Fibroblast of skin of abdomen (primary cell): ENCODE measurements at regions not wholly inside any gene's neighbourhood (a gene's known extent, or its start where the extent isn't known, plus 50 kb on each side); places are given as distances from the start of the nearest gene placed in this dataset.
"Not testable (repeated sequence)": the region's sequence is repeated elsewhere in the genome, so short reads cannot be mapped to it uniquely, and the experiment has no call there.

Source experiments
- DNase-seq: peaks from one replicate; pipeline ENCODE4 v3.0.0-alpha.2; 2013

DNA sequence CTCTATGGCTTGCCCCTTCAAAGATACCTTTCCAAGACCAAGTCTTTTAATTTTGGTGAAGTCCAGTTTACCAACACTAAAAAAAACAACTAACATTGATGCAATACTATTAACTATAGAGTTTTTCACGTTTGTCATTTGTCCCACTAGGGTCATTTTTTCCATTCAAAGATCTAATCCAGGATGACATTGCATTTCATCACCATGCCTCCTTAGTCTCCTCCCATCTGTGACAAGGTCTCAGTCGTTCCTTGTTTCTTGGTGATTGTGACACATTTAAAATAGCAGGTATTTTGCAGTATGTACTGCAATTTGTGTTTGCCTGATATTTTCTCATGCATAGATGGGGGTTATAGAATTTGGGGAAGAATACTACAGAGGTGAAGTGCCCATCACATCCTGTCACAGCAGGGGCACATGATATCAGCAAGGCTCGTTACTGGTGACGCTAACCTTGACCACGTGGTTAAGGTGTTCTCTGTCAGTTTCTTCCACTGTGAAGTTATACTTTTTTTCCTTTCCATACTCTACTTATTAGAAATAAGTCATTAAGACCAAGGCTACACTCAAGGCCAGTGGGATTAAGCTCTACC lies 799.2 kb upstream of the RAB6C start:
- DNase-seq, result no peak

DNA sequence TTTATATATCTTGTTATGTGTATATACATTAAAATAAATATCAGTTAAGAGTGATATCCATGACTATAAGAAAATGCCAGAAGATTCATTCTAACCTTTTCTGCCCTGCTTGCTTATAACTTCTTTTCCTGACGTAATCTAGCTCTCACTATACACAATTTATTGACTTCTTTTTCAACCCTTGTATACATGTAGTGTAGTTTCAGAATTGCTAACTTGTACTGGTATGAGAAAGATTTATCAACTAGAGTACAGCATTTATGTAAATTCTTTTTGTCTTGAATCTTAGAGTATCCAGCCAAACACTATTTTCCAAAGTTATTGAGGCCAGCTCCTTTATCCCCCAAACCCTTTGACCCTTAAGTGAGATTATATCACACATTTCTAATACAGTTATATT lies 798.0 kb upstream of the RAB6C start:
- no peak for DNase-seq

DNA sequence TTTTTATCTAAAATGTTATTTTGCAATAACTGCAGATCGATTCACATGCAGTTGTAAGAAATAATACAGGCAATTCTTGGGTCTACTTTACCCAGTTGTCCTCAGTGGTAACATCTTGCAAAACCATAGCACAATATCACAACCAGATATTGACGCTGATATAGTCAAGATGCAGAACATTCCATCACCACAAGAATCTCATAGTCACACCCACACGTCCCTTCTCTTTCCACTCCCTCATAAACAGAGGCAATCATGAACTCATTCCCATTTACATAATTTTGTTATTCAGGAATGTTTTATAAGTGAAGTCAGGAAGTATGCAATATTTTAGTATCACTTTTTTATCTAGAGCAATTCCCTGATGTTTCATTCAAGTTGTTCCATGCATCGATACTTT lies 797.5 kb upstream of the RAB6C start:
- no peak for DNase-seq

DNA sequence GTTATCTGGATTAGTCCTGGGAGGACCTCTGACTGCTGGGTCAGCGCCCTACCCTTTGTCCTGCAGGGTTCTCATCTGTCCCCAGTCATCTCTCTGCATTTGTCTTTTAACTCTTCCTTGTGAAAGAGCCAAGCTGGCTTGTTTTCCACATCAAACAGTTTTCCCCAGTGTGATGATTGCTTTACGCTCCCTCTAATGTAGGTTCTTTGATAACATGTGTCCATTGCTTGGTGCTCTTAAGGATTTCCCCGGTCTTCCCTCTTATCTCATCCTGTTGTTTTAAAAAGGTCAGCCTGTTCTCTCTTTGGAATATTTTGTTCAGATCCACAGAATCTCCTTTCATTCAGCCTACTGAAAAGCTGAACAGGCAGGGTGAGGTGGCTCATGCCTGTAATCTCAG lies 792.1 kb upstream of the RAB6C start:
- no peak for DNase-seq

DNA sequence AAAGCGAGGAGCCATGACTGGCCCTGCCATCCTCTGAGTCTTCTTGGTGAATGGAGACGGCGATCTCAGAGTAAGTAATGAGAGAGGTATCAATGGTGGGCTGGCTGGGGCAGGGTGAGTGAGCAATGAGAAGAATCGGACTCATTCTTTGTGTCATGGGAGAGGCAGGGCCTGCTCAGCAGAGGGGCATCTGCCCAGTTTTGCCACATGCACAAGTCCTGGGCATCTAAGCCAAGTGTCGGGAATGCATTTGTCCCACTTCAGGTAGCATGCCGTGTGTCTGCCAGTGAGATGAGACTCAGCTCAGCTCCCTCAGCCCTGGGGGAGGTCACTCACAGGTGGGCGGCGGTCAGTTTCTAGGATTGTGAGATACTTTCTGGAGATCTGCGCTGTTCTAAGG lies 791.0 kb upstream of the RAB6C start:
- no peak for DNase-seq

DNA sequence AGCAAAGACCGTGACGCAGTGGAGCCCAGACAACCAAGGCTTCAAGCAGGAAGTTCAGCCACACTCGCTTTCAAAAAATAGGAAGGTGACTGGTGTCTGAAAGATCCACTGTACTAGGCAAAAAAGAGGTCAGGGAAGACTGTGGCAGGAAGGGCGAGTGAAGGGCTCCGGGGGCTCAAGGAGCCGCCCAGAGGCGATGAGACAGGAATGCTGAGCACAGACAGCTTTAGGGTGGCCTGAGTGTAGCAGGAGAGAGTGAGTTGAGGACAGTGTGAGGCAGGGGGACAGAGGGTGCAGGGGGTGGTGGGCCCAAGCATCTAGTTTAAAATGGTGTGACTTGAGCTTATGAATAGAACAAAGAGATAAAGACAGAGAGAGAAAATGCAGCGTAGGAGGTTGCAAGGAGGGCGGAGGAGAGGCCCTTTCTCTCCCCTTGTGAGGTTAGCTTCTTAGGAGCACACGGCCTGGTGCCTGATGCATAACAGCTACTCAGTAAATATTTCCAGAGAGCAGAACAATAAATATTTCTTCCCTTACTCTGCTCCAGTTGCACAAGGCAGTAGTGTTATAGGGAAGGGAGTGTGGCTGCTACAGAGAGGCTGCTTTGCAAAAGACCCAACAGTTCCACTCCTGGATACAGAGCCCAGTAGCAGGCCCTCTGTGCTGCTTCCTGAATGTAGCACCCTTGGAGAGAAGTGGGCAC lies 789.7 kb upstream of the RAB6C start:
- DNase-seq, result no peak

DNA sequence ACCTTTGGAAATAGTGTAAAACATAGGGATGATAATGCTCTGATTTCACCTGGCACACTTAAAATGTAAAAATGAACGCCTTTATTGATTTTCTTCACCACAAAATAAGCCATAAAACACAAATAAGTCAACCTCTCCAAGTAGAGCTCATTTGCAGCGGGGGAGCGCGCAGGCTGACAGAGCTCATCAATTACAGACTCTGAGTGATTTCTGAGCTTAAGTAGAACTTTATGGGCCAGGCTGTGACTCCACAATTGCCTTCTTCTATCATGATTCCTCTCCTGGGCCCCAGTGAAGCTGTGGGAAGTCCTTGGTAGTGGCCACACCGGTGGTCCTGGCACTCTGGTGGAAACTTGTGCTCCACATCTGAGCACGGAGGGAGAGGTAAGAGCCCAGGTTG lies 789.0 kb upstream of the RAB6C start:
- no peak for DNase-seq

DNA sequence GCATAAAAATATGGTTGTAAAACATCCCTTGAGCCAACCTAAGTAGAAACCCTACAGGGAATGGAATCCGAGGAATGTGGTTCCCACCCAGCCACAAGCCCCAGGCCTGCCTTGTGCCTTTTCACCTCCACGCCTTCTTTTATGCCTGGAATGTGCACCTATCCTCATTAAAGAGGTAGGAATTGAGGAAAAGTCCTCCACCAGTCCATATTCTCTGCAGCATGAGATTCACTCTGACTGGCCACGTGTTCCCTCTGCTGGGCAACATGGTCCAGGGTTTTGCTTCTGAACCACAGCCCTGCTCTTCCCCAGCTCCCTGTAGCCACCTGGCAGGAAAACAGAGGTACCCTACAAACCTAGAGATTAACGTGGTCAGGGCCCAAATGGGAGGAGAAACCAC lies 787.9 kb upstream of the RAB6C start:
- no peak for DNase-seq

DNA sequence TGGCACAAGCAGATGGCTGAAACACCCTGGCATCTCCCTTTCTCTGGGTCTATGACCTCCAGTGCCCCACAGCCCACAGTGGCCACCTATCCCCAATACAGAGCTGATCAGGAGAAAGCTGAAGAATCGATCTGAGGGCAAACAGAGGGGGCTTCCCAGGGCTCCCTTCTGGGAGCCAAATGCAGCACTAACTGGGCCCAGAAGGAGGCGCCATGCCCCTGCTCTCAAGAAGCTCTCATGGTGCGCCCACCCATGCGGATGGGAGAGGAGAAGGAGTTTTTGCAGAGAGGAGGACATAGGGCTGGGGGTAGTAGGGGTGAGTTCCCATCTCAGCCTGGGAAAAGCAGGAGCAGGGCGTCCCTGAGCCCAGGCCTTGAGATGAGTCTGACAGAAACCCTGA lies 787.3 kb upstream of the RAB6C start:
- no peak for DNase-seq

DNA sequence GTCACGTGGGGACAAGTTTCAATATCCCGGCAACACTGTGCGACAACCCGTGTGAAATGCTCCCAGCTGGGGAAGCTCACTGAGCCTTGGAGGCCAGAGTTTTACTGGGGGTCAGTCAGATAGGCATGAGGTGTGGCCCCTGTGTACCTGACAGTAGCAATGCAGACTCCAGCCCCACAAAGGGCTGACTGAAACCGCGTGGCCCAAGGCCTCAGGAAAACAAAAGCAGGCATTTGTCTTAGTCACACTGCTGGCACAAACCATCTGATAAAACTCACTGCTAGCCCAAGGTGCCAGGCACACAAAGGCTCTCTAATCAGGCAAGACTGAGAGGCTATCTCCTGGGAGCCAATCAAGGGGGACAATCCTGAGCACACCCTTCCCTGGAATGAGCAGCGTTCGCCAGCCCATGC lies 786.6 kb upstream of the RAB6C start:
- no peak for DNase-seq

DNA sequence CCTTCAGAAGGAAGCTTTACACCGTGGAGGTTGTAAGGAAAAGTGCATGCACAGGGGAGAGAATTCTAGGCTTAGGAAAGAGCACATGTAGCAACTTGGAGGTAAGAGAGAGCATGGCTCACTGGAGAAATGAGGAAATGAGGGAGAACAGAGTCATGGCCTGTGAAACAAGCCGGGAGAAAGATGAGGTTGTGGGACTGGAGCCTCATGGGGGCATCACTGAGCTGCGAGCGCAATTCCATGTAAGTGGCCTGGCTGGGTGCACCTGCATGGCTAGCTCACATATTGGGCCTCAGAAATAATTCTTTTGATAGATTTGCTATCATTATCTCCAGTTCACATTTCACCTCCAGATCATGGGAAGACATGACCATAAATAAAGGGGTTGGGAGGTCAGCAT lies 785.5 kb upstream of the RAB6C start:
- DNase-seq, result no peak

DNA sequence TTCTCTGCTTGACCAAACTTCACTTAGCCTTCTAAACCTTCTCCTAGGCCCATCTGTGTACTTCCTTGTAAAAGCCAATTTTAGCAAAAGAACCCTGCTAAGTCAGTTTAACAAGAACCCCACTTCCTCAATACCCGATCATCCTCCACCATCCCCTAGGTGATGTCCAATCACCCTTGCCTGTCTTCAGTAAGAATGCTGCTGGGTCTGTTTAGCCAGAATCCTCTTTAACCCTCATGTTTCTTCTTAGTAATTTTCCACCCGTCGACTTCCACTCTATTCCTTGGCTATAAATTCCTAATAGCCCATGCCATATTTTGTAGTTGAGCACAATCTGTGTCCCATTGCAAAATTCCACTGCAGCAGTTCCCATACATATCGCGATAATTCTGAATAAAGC lies 780.0 kb upstream of the RAB6C start:
- no peak for DNase-seq

DNA sequence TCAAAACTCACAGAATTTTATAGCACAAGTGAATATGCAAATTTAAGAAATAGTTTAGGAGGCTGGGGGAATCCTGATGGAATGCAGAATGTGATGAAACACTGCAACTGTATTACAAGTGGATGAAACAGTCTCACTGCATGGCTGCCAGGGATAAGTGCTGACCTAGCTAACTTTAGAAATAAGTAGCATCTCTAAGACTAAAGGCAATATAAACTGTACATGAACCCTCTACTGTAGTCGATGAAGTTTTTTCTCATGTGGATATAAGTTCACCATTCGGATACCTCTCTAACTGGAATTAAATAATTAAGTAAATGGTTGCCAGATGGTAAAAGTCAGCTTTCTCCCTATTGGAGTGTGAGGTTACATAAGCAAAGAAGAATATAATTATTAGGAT lies 777.8 kb upstream of the RAB6C start:
- DNase-seq, result peak; percentile 68

DNA sequence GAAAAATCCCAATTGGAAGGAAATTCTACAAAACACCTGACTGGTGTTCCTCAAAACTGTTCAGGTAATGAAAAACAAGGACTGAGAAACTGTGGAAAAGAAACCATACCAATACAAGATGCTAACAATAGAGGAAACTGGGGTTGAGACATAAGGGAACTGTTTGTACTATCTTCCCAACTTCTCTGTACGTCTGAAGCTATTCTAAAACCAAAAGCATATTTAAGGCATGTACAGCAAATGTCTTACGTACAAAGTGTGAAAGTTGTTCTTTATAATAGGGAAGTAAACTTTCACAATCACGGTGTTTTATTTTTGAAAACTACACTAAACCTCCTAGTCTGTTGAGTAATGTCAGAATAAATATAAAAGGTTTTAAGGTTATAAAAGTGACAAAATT lies 776.1 kb upstream of the RAB6C start:
- DNase-seq, result no peak

DNA sequence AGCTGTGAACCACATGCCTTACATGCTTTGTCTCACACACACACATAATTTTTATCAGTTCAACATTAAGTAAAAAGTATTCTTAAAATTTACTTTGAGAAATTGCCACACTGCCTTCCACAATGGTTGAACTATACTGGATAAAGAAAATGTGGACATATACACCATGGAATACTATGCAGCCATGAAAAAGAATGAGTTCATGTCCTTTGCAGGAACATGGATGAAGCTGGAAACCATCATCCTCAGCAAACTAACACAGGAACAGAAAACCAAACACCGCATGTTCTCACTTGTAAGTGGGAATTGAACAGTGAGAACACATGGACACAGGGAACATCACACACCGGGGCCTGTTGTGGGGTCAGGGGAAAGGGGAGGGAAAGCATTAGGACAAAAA lies 774.9 kb upstream of the RAB6C start:
- not testable (repeated sequence) for DNase-seq

DNA sequence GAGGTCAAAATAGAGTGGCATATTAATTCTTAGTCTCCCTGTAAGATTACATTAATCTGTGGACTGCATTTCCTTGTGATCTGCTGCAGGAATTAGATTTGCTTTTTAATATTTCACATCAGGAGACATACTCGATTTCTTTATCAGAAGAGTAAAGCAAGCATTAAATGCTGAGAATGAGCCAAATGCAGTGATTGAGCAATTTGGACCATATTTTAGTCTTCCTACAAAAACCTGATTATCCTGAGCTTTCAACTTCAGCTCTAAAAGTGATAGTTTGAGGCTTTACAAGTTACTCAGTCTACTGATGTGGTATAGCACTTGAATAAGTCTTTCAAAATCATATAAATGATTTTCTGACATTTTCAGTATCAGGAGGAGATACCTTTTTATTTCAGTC lies 774.3 kb upstream of the RAB6C start:
- DNase-seq, result no peak

DNA sequence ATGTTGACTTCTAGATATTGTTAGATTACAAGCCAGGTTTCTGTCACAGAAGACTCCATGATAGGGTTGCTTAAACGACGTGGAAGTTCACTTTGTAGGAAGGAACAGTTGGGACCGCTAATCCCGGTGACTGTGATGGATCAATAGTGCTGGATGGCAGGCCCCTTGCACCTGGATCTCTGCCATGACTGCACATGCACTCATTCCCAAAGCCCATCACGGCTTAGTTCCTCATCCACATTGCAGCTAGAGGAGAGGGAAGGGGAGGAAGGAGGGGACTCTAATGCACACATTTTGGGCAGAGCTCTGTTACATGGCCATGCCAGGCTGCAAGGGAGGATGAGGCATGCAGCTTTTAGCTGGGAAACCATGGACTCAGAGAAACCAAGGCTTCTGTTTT lies 773.7 kb upstream of the RAB6C start:
- DNase-seq, result no peak

DNA sequence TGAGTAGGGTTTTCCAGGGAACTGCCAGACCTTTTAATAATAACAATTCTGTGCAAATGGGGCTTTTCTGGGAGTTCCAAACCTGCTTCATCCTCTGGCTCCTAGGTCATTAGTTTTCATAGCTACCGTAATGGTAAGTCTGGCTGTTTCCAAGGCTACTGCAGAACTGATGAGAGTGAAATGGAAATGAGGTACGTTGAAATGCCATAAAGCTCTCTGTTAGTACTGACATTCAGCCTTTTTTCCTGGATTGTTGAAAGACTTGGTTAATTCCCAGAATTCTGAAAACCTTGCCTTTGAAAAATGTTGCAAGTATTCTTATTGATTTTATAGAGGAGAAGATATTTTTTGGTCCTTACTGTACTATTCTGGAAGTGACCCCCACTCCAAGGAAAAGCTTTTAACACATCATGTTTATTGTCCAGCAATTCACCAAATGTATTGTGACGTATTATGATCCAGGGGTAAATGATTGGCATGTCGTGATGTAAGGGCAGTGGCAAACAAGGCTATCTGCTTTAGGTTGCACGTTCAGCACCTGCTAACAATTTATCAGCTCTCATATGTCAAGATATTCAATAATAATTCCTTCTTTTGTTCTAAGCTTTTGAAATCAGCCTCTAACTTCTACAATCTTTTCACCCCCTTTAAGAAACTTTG lies 767.0 kb upstream of the RAB6C start:
- no peak for DNase-seq

DNA sequence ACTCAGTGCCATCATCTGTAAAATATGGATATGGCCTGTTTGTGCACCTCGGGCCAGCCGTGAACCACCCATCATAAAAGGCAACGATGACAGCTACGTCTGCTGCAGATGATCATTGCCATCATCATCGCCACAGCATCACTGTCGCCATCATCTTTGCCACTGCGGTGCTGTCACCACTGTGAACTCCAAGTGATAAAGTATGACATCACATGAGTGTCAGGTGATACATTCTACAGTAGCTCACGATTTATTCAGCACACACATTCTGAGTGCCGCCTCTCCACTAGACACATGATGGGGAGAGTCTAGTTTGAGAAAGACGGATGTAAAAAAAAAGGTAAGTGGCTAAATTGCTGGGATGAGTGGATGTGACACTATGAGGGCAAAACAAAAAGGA lies 755.4 kb upstream of the RAB6C start:
- DNase-seq, result no peak

DNA sequence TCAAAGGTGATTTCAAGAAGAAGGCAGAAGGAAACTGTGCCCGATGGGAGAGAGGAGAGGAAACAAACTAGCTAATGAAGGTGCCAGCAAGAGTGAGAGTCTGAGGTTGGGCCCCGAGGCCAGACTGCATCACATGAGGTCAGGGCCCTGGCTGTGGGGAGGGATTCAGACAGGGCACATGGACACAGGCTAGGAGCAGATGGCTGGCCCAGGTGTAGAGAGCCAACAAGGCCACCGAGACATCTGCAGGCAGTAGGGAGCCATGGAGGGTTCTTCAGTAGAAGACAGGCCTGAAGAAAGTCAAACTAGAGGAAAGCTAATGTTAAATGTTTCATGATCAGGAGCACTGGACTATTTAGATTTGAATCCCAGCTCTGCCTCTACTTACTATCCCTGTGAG lies 755.0 kb upstream of the RAB6C start:
- DNase-seq, result no peak

DNA sequence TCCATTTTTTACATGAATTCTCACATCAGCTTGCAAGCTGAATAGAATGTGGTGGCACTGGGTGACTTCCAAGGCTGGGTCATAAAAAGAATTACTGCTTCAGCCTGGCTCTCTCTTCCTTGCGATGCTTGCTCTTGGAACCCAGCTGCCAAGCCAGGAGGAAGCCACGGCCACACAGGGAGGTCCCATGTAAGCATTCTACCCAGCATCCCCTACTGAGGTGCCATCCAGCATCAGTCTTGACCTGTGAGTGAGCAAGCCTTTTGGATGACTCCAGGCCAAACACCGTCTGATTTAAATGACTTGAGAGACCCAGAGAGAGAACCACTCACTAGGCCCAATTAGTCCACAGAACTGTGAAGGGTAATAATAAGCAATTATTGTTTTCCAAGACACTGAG lies 750.3 kb upstream of the RAB6C start:
- no peak for DNase-seq

DNA sequence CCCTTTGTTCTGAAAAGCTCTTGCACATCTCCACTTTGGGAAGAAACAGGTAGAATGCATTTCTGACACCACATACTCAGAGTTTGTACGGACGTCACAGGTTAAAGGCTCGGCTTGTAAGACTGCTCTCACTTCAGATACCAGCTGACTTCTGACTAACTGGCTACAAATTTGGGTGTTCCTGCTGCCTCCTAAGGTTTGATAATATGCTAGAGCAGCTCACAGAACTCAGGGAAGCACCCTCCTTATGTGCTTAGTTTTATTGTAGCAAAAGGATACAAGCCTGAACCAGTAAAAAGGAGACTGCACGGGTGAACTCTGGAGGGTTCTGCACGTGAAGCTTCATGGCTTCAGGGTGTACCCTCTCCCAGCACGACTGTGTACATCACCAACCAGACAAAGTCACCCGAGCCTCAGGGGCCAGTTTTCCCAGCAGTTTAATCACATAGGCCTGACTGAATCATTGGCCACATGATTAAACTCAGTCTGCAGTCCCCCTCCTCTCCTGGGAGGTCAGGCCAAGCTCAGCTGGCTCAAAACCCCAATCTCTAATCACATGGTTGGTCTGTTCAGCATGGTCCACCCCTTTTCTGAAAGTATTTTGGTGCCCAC lies 749.5 kb upstream of the RAB6C start:
- no peak for DNase-seq

DNA sequence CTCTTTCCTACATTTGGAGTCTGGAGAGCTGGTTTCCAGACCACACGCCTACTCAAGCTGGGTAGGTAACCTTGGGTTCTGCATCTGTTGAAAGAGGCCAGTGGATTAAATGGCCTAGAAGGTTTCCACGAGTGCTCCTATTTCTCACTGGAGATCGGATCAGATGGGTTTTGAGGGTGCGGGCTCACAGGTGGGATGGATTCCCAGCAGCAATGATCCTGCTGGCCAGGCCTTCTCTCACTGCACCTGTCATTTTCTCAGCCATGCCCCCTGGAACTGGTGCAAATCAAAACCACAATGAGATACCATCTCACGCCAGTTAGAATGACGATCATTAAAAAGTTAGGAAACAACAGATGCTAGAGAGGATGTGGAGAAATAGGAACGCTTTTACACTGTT lies 747.5 kb upstream of the RAB6C start:
- no peak for DNase-seq

DNA sequence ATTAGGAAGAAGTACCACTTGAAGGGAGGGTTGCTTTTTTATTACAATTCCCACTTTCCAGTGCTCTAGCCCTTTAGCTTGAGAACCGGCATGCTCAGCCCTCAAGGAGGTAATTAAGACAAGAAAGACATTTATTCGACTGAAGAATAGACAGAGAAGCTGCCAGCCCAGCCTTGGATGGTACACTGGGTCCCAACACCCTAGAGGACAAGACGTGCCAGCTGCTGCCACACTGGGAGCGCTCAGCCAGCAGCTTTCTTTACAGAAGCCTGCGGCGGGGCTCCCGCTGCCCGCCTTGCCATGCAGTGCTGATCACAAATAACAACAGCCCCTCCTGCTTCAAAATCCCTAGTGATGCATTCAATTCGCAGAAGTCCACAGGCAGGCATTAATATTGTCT lies 746.3 kb upstream of the RAB6C start:
- no peak for DNase-seq
